HG03520 (cell line): ENCODE measurements at regions not wholly inside any gene's neighbourhood (a gene's known extent, or its start where the extent isn't known, plus 50 kb on each side); places are given as distances from the start of the nearest gene placed in this dataset.

ENCODE experiments used
- ATAC-seq: cut with Tn5 transposase; IDR thresholded peaks from one replicate; pipeline ENCODE4 v1.9.1; 2021; ENCODE audit warnings: mild to moderate bottlenecking, moderate library complexity; ENCODE audit not compliant: unreplicated experiment

- no peak for ATAC-seq
Observed at GRCh38 chr7:116614499-116615262, 57.3 kb upstream of the MET start.

GRCh38 chr7:116616555-116617059 is 55.4 kb upstream of the MET start:
- ATAC-seq = no peak

- no peak for ATAC-seq
Observed at GRCh38 chr7:116617878-116618277, 54.1 kb upstream of the MET start.

GRCh38 chr7:116618338-116619128 is 53.5 kb upstream of the MET start:
- no peak for ATAC-seq

GRCh38 chr7:116621649-116622048 is 50.3 kb upstream of the MET start:
- ATAC-seq = peak; percentile 41
